Lower lobe of right lung (tissue), 2 donors: ENCODE measurements at regions not wholly inside any gene's neighbourhood (a gene's known extent, or its start where the extent isn't known, plus 50 kb on each side); places are given as distances from the start of the nearest gene placed in this dataset.
A peak's percentile ranks its signal among the peaks of the same experiment; 100 is the strongest.

ENCODE experiments used
- ATAC-seq, 2 donors: fragments of 200-7000 bp; cut with Tn5 transposase; one replicate each; pipeline ENCODE4 v1.9.1; 2020 to 2022; ENCODE audit warnings: mild to moderate bottlenecking in 2 of 2, moderate library complexity in 2 of 2
- DNase-seq: peaks from one replicate; pipeline ENCODE4 v3.0.0-alpha.2; 2020
- H3K27ac ChIP-seq: fragments of 200-600 bp; one replicate; pipeline ENCODE4 v1.8.0; 2022
- H3K27me3 ChIP-seq: fragments of 200-600 bp; one replicate; pipeline ENCODE4 v1.8.0; 2022; ENCODE audit warnings: low read depth
- H3K36me3 ChIP-seq: fragments of 200-600 bp; one replicate; pipeline ENCODE4 v1.8.0; 2022; ENCODE audit warnings: mild to moderate bottlenecking
- H3K4me1 ChIP-seq: fragments of 200-600 bp; one replicate; pipeline ENCODE4 v1.8.0; 2022
- H3K4me3 ChIP-seq: fragments of 200-600 bp; one replicate; pipeline ENCODE4 v1.8.0; 2022; ENCODE audit warnings: mild to moderate bottlenecking
- H3K9me3 ChIP-seq: fragments of 200-600 bp; one replicate; pipeline ENCODE4 v1.8.0; 2022
- CTCF ChIP-seq: fragments of 200-600 bp; IDR thresholded peaks from one replicate; pipeline ENCODE4 v1.8.0; 2022; ENCODE audit warnings: antibody characterized with exemption, mild to moderate bottlenecking
- intact Hi-C: fragments of 100-400 bp; cut with DNase I; formaldehyde crosslinking; loops from one replicate; pipeline ENCODE4 v1.11.0; 2022
- donor health status: DM: no; HTN: yes; CAD: no; lungs with severe emphysema.

- DNase-seq = no peak
- no peak overlapping the region for H3K27ac ChIP-seq
- no peak for TF ChIP-seq CTCF
- H3K4me1 ChIP-seq = no peaks in the 10 kb centered on the region
- no peaks in the 10 kb centered on the region for H3K36me3 ChIP-seq
- intact Hi-C loops = no loop called here
- no peak overlapping the region for H3K4me3 ChIP-seq
- no peaks in the 10 kb centered on the region for H3K27me3 ChIP-seq
- no peaks in the 10 kb centered on the region for H3K9me3 ChIP-seq
- ATAC-seq = peak; percentile 50 to 78
Measured at GRCh38 chr6:19137505-19137904, 699.7 kb upstream of the ID4 start.

- H3K27me3 ChIP-seq = no peaks in the 10 kb centered on the region
- H3K4me3 ChIP-seq = no peak overlapping the region
- no peaks in the 10 kb centered on the region for H3K36me3 ChIP-seq
- DNase-seq (no peak), ATAC-seq (no peak)
- TF ChIP-seq CTCF = no peak
- no peaks in the 10 kb centered on the region for H3K9me3 ChIP-seq
- no peak overlapping the region for H3K27ac ChIP-seq
- intact Hi-C loops = no loop called here
- H3K4me1 ChIP-seq = no peaks in the 10 kb centered on the region
Measured at GRCh38 chr6:19142275-19142674, 694.9 kb upstream of the ID4 start.

- no peak overlapping the region for H3K27ac ChIP-seq
- no peak for TF ChIP-seq CTCF
- H3K9me3 ChIP-seq = no peaks in the 10 kb centered on the region
- no peak overlapping the region for H3K4me3 ChIP-seq
- H3K36me3 ChIP-seq = no peaks in the 10 kb centered on the region
- intact Hi-C loops = no loop called here
- DNase-seq (no peak), ATAC-seq (no peak)
- H3K27me3 ChIP-seq = no peaks in the 10 kb centered on the region
- H3K4me1 ChIP-seq = no peaks in the 10 kb centered on the region
Measured at GRCh38 chr6:19150307-19150706, 686.9 kb upstream of the ID4 start.

GRCh38 chr6:19153270-19153980 is 683.7 kb upstream of the ID4 start:
- DNase-seq (no peak), ATAC-seq (no peak)
- Histone ChIP-seq H3K9me3 (no peaks in the 10 kb centered on the region), H3K4me3 (no peak overlapping the region), H3K27me3 (no peaks in the 10 kb centered on the region), H3K27ac (no peak overlapping the region), H3K4me1 (no peaks in the 10 kb centered on the region), H3K36me3 (no peaks in the 10 kb centered on the region)
- intact Hi-C loops = no loop called here
- no peak for TF ChIP-seq CTCF

GRCh38 chr6:19153981-19154295 is 683.2 kb upstream of the ID4 start:
- no peak overlapping the region for H3K4me3 ChIP-seq
- no peaks in the 10 kb centered on the region for H3K9me3 ChIP-seq
- H3K4me1 ChIP-seq = no peaks in the 10 kb centered on the region
- intact Hi-C loops = no loop called here
- no peak overlapping the region for H3K27ac ChIP-seq
- ATAC-seq = no peak
- no peaks in the 10 kb centered on the region for H3K36me3 ChIP-seq
- H3K27me3 ChIP-seq = no peaks in the 10 kb centered on the region
- TF ChIP-seq CTCF = no peak
- no peak for DNase-seq

- TF ChIP-seq CTCF = no peak
- Histone ChIP-seq H3K36me3 (no peaks in the 10 kb centered on the region), H3K27ac (no peak overlapping the region), H3K4me3 (no peak overlapping the region), H3K9me3 (no peaks in the 10 kb centered on the region), H3K27me3 (no peaks in the 10 kb centered on the region), H3K4me1 (no peaks in the 10 kb centered on the region)
- DNase-seq (no peak), ATAC-seq (no peak)
- intact Hi-C loops = no loop called here
Measured at GRCh38 chr6:19156443-19156842, 680.7 kb upstream of the ID4 start.
